ENCODE measurements at regions not wholly inside any gene's neighbourhood (a gene's known extent, or its start where the extent isn't known, plus 50 kb on each side); places are given as distances from the start of the nearest gene placed in this dataset.

DNA sequence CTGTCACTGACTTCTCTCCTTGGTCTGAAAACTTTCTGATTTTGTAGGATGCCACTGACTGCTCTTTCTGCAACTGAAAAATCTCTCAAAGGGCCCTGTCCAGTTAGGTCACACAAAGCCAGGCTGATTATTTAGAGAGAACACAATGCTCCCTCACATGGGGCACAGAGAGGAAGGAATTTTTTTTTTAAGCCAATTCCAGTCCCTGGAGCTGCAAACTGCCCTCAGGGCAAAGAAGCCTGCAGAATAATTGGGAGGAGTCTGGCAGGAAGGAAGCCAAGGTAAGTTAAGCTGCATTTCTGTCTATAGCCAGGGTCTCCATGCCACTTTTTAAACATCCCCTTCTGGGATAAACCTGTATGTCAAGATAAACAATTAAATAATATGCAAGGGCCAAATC is 305.5 kb downstream of the ZSWIM6 start:
- H3K4me3 ChIP-seq (ENCODE audit: low read length): no peak overlapping the region
- no peak overlapping the region for H3K4me2 ChIP-seq (ENCODE audit: low read length)
- H3K9me2 ChIP-seq (replicated peaks; ENCODE audit: control insufficient read depth, low read length): no peaks in the 10 kb centered on the region
- no peak overlapping the region for H3K27ac ChIP-seq (ENCODE audit: low read depth, low read length)
- no peaks in the 10 kb centered on the region for H3K27me3 ChIP-seq (ENCODE audit: control insufficient read depth, low read length)
- no peaks in the 10 kb centered on the region for H3F3A ChIP-seq (ENCODE audit: control insufficient read depth, insufficient read depth)
- H3K36me3 ChIP-seq (ENCODE audit: control insufficient read depth, low read length): no peaks in the 10 kb centered on the region
- no peaks in the 10 kb centered on the region for H3K4me1 ChIP-seq (ENCODE audit: control insufficient read depth, low read length)
- H3K79me2 ChIP-seq (ENCODE audit: control insufficient read depth, low read length): no peaks in the 10 kb centered on the region
- H4K20me1 ChIP-seq (ENCODE audit: control insufficient read depth, insufficient read depth, low read depth, low read length): no peaks in the 10 kb centered on the region
- TF ChIP-seq CTCF (IDR thresholded peaks at IDR 0.05; ENCODE audit: low read depth, low read length, poor library complexity, severe bottlenecking) (no peak), EZH2phosphoT487 (IDR thresholded peaks at IDR 0.05; ENCODE audit: borderline replicate concordance, low read length) (no peak)
- no peaks in the 10 kb centered on the region for H3K9me3 ChIP-seq (ENCODE audit: control insufficient read depth, insufficient read depth, low read length)

DNA sequence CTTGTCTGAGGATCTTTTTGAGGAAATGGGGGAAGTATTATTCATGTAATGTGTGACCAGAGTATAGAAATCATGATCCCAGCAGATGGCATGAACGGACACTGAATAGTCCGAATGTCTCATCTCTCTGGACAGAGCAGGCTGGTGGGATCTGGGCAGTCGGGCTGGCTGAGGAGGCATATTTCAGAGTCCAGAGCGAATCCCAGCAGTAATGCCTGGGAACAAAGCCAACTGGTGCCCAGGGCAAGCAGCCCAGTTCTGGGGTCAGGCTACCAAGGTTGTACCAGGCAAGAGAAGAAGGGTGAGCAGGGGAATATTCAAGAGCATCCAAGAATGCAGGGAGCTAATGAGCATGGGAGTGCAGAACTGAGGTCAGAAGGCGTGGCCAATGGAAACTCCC is 306.4 kb downstream of the ZSWIM6 start:
- Histone ChIP-seq H3K9me2 (replicated peaks; ENCODE audit: control insufficient read depth, low read length) (no peaks in the 10 kb centered on the region), H3K79me2 (ENCODE audit: control insufficient read depth, low read length) (no peaks in the 10 kb centered on the region), H3K36me3 (ENCODE audit: control insufficient read depth, low read length) (no peaks in the 10 kb centered on the region), H3K9me3 (ENCODE audit: control insufficient read depth, insufficient read depth, low read length) (no peaks in the 10 kb centered on the region), H3K27ac (ENCODE audit: low read depth, low read length) (no peak overlapping the region), H3K4me1 (ENCODE audit: control insufficient read depth, low read length) (no peaks in the 10 kb centered on the region), H3F3A (ENCODE audit: control insufficient read depth, insufficient read depth) (no peaks in the 10 kb centered on the region), H4K20me1 (ENCODE audit: control insufficient read depth, insufficient read depth, low read depth, low read length) (no peaks in the 10 kb centered on the region), H3K4me3 (ENCODE audit: low read length) (no peak overlapping the region), H3K4me2 (ENCODE audit: low read length) (no peak overlapping the region), H3K27me3 (ENCODE audit: control insufficient read depth, low read length) (no peaks in the 10 kb centered on the region)
- TF ChIP-seq EZH2phosphoT487 (IDR thresholded peaks at IDR 0.05; ENCODE audit: borderline replicate concordance, low read length): no peak
- no peak for TF ChIP-seq CTCF (IDR thresholded peaks at IDR 0.05; ENCODE audit: low read depth, low read length, poor library complexity, severe bottlenecking)

- H3K4me1 ChIP-seq (ENCODE audit: control insufficient read depth, low read length): no peaks in the 10 kb centered on the region
- TF ChIP-seq CTCF (IDR thresholded peaks at IDR 0.05; ENCODE audit: low read depth, low read length, poor library complexity, severe bottlenecking) (no peak), EZH2phosphoT487 (IDR thresholded peaks at IDR 0.05; ENCODE audit: borderline replicate concordance, low read length) (no peak)
- H3K27me3 ChIP-seq (ENCODE audit: control insufficient read depth, low read length): no peaks in the 10 kb centered on the region
- H3K27ac ChIP-seq (ENCODE audit: low read depth, low read length): no peak overlapping the region
- no peak overlapping the region for H3K4me2 ChIP-seq (ENCODE audit: low read length)
- no peaks in the 10 kb centered on the region for H4K20me1 ChIP-seq (ENCODE audit: control insufficient read depth, insufficient read depth, low read depth, low read length)
- H3K9me3 ChIP-seq (ENCODE audit: control insufficient read depth, insufficient read depth, low read length): no peaks in the 10 kb centered on the region
- no peaks in the 10 kb centered on the region for H3K9me2 ChIP-seq (replicated peaks; ENCODE audit: control insufficient read depth, low read length)
- H3K36me3 ChIP-seq (ENCODE audit: control insufficient read depth, low read length): no peaks in the 10 kb centered on the region
- no peak overlapping the region for H3K4me3 ChIP-seq (ENCODE audit: low read length)
- no peaks in the 10 kb centered on the region for H3F3A ChIP-seq (ENCODE audit: control insufficient read depth, insufficient read depth)
- no peaks in the 10 kb centered on the region for H3K79me2 ChIP-seq (ENCODE audit: control insufficient read depth, low read length)
Measured at GRCh38 chr5:61640179-61641021, 308.3 kb downstream of the ZSWIM6 start.

Measured in DOHH2 (cell line).